NCI-H460 (cell line): ENCODE measurements at regions not wholly inside any gene's neighbourhood (a gene's known extent, or its start where the extent isn't known, plus 50 kb on each side); places are given as distances from the start of the nearest gene placed in this dataset.
"Not testable (repeated sequence)": the region's sequence is repeated elsewhere in the genome, so short reads cannot be mapped to it uniquely, and the experiment has no call there.

ENCODE experiments used
- DNase-seq: peaks from one replicate; pipeline ENCODE4 v3.0.0-alpha.2; 2016; ENCODE audit warnings: low read depth; ENCODE audit errors: extremely low read depth
- small RNA-seq, 2 experiments: library from RNA; depleted of rRNA; stranded (forward); fragments of <200 nt; gene quantifications; one replicate each; pipeline ENCODE3, GENCODE V24; 2014

DNA sequence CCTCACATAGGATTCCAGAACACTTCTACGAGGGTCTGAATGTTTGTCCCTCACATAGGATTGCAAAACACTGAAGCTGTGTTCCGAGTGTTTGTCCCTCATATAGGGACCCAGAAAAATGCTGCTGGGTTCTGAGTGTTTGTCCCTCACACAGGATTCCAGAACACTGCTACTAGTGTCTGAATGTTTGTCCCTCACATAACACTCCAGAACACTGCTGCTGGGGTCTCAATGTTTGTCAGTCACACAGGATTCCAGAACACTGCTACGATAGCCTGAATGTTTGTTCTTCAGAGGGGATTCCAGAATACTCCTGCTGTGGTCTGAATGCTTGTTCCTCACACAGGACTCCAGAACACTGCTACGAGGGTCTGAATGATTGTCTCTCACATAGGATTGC is 218.7 kb downstream of the FOXD4L6 start:
- DNase-seq, result no peak

DNA sequence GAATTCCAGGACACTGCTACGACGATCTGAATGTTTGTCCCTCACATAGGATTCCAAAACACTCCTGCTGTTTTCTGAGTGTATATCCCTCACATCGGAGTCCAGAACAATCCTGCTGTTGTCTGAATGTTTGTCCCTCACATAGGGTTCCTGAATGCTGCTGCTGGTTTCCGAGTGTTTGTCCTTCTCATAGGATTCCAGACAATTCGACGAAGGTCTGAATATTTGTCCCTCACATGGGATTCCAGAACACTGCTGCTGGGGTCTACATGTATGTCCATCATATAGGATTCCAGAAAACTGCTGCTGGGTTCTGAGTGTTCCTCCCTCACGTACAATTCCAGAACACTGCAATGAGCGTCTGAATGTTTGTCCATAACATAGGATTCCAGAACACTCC is 219.4 kb downstream of the FOXD4L6 start:
- not testable (repeated sequence) for DNase-seq

DNA sequence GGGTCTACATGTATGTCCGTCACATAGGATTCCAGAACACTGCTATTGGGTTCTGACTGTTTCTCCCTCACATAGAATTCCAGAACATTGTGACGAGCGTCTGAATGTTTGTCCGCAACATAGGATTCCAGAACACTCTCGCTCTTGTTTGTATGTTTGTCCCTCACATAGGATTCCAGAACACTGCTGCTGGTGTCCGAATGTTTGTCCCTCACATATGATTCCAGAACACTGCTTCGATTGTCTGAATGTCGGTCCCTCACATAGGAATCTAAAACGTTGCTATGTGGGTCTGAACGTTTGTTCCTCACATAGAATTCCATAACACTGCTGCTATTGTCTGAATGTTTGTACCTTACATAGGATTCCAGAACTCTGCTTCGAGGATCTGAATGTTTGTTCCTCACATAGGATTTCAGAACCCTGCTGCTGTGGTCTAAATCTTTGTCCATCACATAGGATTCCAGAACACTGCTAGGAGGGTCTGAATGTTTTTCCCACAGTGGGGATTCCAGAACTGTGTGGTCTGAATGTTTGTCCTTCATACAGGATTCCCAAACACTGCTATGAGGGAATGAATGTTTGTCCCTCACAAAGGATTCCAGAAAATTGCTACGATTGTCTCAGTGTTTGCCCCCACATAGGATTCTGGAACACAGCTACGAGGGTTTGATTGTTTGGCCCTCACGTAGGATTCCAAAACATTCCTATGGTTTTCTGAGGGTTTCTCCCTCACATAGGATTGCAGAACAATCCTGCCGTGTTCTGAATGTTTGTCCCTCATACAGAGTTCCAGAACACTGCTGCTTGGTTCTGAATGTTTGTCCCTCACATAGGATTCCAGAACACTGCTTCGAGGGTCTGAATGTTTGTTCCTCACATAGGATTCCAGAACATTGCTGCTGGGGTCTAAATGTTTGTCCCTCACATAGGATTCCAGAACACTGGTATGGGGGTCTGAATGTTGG is 220.5 kb downstream of the FOXD4L6 start:
- no peak for DNase-seq

DNA sequence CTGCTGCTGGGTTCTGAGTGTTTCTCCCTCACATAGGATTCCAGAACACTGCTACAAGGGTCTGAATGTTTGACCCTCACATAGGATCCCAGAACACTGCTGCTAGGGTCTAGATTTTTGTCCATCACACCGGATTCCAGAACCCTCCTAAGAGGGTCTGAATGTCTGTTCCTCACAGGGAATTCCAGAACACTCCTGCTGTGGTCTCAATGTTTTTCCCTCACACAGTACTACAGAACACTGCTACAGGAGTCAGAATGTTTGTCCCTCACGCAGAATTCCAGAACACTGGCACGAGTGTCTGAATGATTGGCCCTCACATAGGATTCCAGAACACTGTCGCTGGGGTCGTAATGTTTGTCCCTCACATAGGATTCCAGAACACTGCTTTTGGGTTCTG is 221.6 kb downstream of the FOXD4L6 start:
- not testable (repeated sequence) for DNase-seq

DNA sequence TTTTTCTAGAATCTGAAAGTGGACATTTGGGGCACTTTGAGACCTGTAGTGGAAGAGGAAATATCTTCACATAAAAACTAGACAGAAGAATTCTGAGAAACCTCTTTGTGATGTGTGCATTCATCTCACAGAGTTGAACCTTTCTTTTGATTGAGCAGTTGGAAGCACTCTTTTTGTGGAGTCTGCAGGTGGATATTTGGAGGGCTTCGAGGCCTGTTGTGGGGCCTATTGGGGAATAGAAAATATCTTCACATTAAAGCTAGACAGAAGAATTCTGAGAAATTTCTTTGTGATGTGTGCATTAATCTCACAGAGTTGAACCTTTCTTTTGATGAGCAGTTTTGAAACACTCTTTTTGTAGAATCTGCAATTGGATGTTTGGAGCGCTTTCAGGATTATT is 236.2 kb downstream of the FOXD4L6 start:
- not testable (repeated sequence) for DNase-seq

DNA sequence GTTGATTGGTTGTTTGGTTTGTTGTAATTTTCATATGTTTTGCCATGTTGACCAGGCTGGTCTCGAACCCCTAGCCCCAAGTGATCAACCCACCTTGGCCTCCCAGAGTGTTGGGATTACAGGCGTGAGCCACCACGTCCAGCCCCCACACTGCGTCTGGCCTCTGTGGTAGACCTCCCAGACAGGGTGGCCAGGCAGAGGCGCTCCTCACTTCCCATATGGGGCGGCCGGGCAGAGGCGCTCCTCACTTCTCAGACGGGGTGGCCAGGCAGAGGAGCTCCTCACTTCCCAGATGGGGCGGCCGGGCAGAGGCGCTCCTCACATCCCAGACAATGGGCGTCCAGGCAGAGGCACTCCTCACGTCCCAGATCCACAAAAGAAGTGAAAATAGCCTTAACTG is 242.6 kb downstream of the FOXD4L6 start:
- not testable (repeated sequence) for DNase-seq

DNA sequence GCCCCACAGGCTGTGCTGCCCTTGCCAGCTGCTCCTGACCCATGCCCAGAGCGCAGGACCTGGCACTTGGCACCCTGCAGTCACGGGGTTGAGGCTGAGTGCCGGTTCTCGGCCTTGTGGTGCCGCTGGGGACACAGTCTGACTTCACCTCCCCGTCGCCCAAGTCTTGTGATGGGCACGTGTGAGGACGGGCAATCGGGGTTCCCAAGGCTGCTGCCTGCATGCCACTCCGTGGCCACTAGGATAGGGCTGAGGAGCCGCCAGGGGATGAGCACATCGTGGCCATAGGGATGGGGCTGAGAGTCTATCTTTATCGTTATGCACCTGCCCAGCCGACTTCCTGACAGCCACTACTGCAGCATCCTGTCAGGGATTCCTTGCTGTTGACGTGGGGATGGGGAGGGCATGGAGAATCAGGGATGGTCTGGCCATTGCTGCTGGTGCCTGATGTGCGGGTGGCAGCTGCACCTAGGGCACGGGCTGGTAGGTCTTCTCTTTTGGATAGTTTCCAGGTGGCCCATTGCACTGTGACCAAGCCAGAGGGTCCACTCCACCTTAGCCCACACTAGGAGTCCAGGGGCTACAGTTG is 243.5 kb downstream of the FOXD4L6 start:
- not testable (repeated sequence) for DNase-seq

DNA sequence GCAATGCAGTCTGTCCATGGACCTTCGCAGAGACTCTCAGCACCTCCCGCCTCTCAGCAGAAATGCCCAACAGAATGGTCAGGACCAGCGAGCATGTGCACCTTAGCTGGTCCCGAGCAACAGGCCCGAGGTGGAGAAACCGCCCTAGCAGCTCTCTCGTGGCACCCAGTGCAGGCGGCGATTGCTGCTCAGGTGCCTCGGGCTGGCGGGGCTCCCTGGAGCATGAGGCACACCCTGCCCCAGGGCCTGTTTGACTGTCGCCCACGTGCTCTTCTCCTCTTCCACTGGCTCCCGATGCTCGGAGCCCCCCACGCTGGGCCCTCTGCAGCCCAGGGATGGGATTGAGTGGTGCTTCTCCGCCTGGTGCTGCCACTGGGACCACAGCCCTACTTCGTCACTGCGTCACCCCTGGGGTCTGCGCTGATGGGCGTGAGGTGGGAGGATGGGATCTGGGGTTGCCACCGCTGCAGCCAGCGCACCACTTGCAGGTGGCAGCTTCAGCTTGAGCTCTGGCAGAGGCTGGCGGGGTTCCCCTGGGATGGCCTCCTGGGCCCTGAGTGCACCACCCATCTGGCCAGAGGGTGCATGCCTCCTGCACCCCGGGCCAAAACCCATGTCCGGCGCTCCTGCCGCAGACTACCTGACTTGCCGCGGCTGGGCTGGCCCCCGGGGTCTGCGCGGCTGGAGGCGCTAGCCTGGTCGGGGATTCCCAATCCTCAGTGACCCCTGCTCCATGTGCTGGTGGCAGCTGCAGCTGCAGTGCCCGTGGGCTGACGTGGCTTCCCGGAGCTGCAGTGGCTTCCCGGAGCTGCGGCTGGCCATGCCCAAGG is 244.2 kb downstream of the FOXD4L6 start:
- DNase-seq, result no peak

DNA sequence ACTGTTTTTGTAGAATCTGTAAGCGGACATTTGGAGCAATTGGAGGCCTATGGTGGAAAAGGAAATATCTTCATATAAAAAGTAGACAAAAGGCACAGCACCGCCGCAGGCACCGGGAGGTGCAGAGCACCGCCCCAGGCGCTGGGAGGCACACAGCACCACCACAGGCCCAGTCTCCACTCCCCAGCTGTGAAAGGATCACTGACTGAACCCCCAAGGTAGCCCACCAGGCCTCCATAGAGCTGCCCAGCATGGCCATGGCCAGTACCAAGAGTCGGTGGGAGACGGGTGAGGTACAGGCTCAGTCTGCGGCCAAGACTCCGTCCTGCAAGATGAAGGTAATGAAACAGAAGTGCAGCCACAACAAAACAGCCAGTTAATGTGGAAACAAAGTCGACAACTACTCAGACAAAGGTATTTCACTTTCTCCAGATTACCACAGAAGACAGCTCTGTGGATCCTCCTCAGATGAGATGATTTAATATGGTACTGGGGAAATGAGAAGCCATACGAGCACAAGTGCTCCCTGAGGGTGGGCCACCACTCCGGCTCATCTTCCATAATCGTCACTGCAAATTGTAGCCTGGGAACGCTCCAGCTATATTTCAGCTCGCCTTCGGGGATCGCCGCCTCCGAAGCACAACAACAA is 244.9 kb downstream of the FOXD4L6 start:
- DNase-seq, result not testable (repeated sequence)

DNA sequence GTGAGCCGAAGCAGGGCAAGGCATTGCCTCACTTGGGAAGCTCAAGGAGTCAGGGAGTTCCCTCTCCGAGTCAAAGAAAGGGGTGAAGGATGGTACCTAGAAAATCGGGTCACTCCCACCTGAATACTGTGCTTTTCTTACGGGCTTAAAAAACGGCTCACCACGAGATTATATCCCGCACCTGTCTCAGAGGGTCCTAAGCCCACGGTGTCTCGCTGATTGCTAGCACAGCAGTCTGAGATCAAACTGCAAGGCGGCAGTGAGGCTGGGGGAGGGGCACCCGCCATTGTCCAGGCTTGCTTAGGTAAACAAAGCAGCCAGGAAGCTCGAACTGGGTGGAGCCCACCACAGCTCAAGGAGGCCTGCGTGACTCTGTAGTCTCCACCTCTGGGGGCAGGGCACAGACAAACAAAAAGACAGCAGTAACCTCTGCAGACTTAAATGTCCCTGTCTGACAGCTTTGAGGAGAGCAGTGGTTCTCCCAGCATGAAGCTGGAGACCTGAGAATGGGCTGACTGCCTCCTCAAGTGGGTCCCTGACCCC is 254.7 kb downstream of the FOXD4L6 start:
- not testable (repeated sequence) for DNase-seq

DNA sequence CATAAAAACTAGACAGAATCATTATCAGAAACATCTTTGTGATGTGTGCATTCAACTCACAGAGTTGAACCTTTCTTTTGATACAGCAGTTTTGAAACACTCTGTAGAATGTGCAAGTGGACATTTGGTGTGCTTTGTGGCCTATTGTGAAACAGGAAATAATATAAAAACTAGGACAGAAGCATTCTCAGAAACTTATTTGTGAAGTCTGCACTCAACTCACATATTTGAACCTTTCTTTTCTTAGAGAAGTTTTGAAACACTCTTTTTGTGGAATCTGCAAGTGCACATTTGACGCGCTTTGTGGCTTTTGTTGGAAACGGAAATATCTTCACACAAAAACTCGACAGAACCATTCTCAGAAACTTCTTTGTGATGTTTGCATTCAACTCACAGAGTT is 260.0 kb downstream of the FOXD4L6 start:
- not testable (repeated sequence) for DNase-seq

Small RNA genes in the stretch of these regions (small RNA-seq; reads per million reads assigned to genes)
- gene AL353626.2, result 0 reads per million in 2 experiments
- gene MIR1299, result 0 reads per million in 2 experiments
